ENCODE measurements at regions not wholly inside any gene's neighbourhood (a gene's known extent, or its start where the extent isn't known, plus 50 kb on each side); places are given as distances from the start of the nearest gene placed in this dataset.
A peak's percentile ranks its signal among the peaks of the same experiment; 100 is the strongest.

- no TSS peak for BruUV-seq (replicated peaks)
- no peak overlapping the region for H3K27ac ChIP-seq (ENCODE audit: low read depth, low read length, poor library complexity, severe bottlenecking)
- DNase-seq (ENCODE audit: low spot score): no peak
- H3K4me2 ChIP-seq (ENCODE audit: low read length): no peak overlapping the region
- peaks cover 13% of the 10 kb centered on the region for H3K4me1 ChIP-seq (ENCODE audit: insufficient read depth, low read length, poor library complexity, severe bottlenecking)
- no peaks in the 10 kb centered on the region for H3K9me3 ChIP-seq (ENCODE audit: low read length)
- H4K20me1 ChIP-seq (ENCODE audit: insufficient read depth, low read length): no peaks in the 10 kb centered on the region
- H3K79me2 ChIP-seq (ENCODE audit: insufficient read depth, low read depth, low read length): no peaks in the 10 kb centered on the region
- H3K9me2 ChIP-seq (ENCODE audit: insufficient read depth, low read length): no peaks in the 10 kb centered on the region
- intact Hi-C loops (cut with micrococcal nuclease; ENCODE audit: unreplicated experiment): no loop called here
- ChIA-PET POLR2A (interaction anchor here (0.6 to 4.0 kb wide), 6 partner anchors 10 to 441 kb away, joined by 3 to 20 read pairs (median 8); no protein-coding TSS in a partner anchor), CTCF (ENCODE audit: unreplicated experiment) (interaction anchor here (1.4 kb wide), 1 partner anchor 16 kb away, joined by 4 read pairs; no protein-coding TSS in a partner anchor)
- no peaks in the 10 kb centered on the region for H3K36me3 ChIP-seq (ENCODE audit: insufficient read depth, low read length)
- H2AFZ ChIP-seq (ENCODE audit: low read length): peak overlapping the region; percentile 63; the same call in 1 of the 2 replicates
- no peak for TF ChIP-seq CTCF (conservative IDR thresholded peaks at IDR 0.05; ENCODE audit: low read length)
- TF ChIP-seq EZH2phosphoT487 (IDR thresholded peaks at IDR 0.05; ENCODE audit: borderline replicate concordance, low read depth, low read length): no peak
- H3K4me3 ChIP-seq (ENCODE audit: low read depth, low read length, poor library complexity, severe bottlenecking): no peak overlapping the region
Observed at GRCh38 chr12:92424338-92424737, 278.5 kb upstream of the PLEKHG7 start.

- Histone ChIP-seq H3K9me2 (ENCODE audit: insufficient read depth, low read length) (no peaks in the 10 kb centered on the region), H3K4me1 (ENCODE audit: insufficient read depth, low read length, poor library complexity, severe bottlenecking) (peaks cover 13% of the 10 kb centered on the region), H3K79me2 (ENCODE audit: insufficient read depth, low read depth, low read length) (no peaks in the 10 kb centered on the region), H3K4me3 (ENCODE audit: low read depth, low read length, poor library complexity, severe bottlenecking) (no peak overlapping the region), H2AFZ (ENCODE audit: low read length) (no peak overlapping the region), H3K27ac (ENCODE audit: low read depth, low read length, poor library complexity, severe bottlenecking) (no peak overlapping the region), H3K4me2 (ENCODE audit: low read length) (no peak overlapping the region), H4K20me1 (ENCODE audit: insufficient read depth, low read length) (no peaks in the 10 kb centered on the region), H3K9me3 (ENCODE audit: low read length) (no peaks in the 10 kb centered on the region), H3K36me3 (ENCODE audit: insufficient read depth, low read length) (no peaks in the 10 kb centered on the region)
- intact Hi-C loops (cut with micrococcal nuclease; ENCODE audit: unreplicated experiment): no loop called here
- TF ChIP-seq EZH2phosphoT487 (IDR thresholded peaks at IDR 0.05; ENCODE audit: borderline replicate concordance, low read depth, low read length) (no peak), CTCF (conservative IDR thresholded peaks at IDR 0.05; ENCODE audit: low read length) (no peak)
- POLR2A ChIA-PET: interaction anchor here (0.8 to 4.0 kb wide), 6 partner anchors 10 to 276 kb away, joined by 3 to 20 read pairs (median 4); partner anchors contain the start of gene BTG1
- CTCF ChIA-PET (ENCODE audit: unreplicated experiment): no interaction called here
- no TSS peak for BruUV-seq (replicated peaks)
- no peak for DNase-seq (ENCODE audit: low spot score)
Observed at GRCh38 chr12:92421701-92422100, 276.1 kb upstream of the BTG1 start.

GRCh38 chr12:92421042-92421441, 275.4 kb upstream of the BTG1 start:
- intact Hi-C loops (cut with micrococcal nuclease; ENCODE audit: unreplicated experiment): no loop called here
- H2AFZ ChIP-seq (ENCODE audit: low read length): peak overlapping the region; percentile 71
- no peak overlapping the region for H3K4me2 ChIP-seq (ENCODE audit: low read length)
- no peaks in the 10 kb centered on the region for H3K36me3 ChIP-seq (ENCODE audit: insufficient read depth, low read length)
- H4K20me1 ChIP-seq (ENCODE audit: insufficient read depth, low read length): no peaks in the 10 kb centered on the region
- BruUV-seq (replicated peaks): no TSS peak
- H3K27ac ChIP-seq (ENCODE audit: low read depth, low read length, poor library complexity, severe bottlenecking): no peak overlapping the region
- TF ChIP-seq CTCF (conservative IDR thresholded peaks at IDR 0.05; ENCODE audit: low read length) (no peak), EZH2phosphoT487 (IDR thresholded peaks at IDR 0.05; ENCODE audit: borderline replicate concordance, low read depth, low read length) (no peak)
- H3K79me2 ChIP-seq (ENCODE audit: insufficient read depth, low read depth, low read length): no peaks in the 10 kb centered on the region
- no peak overlapping the region for H3K4me3 ChIP-seq (ENCODE audit: low read depth, low read length, poor library complexity, severe bottlenecking)
- H3K9me2 ChIP-seq (ENCODE audit: insufficient read depth, low read length): no peaks in the 10 kb centered on the region
- H3K4me1 ChIP-seq (ENCODE audit: insufficient read depth, low read length, poor library complexity, severe bottlenecking): peaks cover 13% of the 10 kb centered on the region
- POLR2A ChIA-PET: interaction anchor here (0.8 to 4.0 kb wide), 7 partner anchors 10 to 275 kb away, joined by 3 to 20 read pairs (median 4); partner anchors contain the start of gene BTG1
- CTCF ChIA-PET (ENCODE audit: unreplicated experiment): no interaction called here
- no peak for DNase-seq (ENCODE audit: low spot score)
- no peaks in the 10 kb centered on the region for H3K9me3 ChIP-seq (ENCODE audit: low read length)

Measured in OCI-LY7 (cell line).